ENCODE measurements at regions not wholly inside any gene's neighbourhood (a gene's known extent, or its start where the extent isn't known, plus 50 kb on each side); places are given as distances from the start of the nearest gene placed in this dataset.

DNA sequence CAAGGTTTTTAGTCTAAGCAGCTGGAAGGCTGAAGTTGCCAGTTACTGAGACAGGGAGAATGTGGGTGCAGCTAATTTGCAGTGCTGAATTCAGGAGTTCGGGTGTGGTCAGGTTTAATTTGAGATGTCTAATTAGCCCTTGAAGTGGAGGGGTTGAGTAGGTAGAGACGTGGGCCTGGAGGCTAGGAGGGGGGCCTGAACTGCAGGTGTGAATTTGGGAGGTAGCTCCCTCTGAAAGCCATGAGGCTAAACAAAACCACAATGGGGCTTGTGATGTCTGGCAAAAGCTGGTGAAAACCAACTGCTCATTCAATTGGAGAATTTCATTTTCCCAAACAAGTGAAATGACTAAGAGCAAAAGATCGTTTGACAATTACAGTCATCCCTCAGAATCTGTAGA lies 246.0 kb upstream of the NFE2L3 start:
- intact Hi-C loops (cut with DNase I), result no loop called here
- ATAC-seq (no peak), DNase-seq (no peak)
- Histone ChIP-seq H3K27ac (no peak overlapping the region), H3K4me1 (no peaks in the 10 kb centered on the region), H3K4me3 (no peak overlapping the region), H3K27me3 (no peaks in the 10 kb centered on the region), H3K36me3 (replicated peaks in 1 of 2; ENCODE audit: insufficient read depth in 1 of 2, low read depth in 2 of 2) (no peaks in the 10 kb centered on the region), H3K9me3 (no peaks in the 10 kb centered on the region)
- TF ChIP-seq POLR2A (IDR thresholded peaks at IDR 0.05), result no peak
- TF ChIP-seq, protein P1, sequence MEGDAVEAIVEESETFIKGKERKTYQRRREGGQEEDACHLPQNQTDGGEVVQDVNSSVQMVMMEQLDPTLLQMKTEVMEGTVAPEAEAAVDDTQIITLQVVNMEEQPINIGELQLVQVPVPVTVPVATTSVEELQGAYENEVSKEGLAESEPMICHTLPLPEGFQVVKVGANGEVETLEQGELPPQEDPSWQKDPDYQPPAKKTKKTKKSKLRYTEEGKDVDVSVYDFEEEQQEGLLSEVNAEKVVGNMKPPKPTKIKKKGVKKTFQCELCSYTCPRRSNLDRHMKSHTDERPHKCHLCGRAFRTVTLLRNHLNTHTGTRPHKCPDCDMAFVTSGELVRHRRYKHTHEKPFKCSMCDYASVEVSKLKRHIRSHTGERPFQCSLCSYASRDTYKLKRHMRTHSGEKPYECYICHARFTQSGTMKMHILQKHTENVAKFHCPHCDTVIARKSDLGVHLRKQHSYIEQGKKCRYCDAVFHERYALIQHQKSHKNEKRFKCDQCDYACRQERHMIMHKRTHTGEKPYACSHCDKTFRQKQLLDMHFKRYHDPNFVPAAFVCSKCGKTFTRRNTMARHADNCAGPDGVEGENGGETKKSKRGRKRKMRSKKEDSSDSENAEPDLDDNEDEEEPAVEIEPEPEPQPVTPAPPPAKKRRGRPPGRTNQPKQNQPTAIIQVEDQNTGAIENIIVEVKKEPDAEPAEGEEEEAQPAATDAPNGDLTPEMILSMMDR (IDR thresholded peaks at IDR 0.05), result no peak
- WGBS, 2 donors, result 79 to 83% methylated on average over 3 of the region's 3 CpGs

DNA sequence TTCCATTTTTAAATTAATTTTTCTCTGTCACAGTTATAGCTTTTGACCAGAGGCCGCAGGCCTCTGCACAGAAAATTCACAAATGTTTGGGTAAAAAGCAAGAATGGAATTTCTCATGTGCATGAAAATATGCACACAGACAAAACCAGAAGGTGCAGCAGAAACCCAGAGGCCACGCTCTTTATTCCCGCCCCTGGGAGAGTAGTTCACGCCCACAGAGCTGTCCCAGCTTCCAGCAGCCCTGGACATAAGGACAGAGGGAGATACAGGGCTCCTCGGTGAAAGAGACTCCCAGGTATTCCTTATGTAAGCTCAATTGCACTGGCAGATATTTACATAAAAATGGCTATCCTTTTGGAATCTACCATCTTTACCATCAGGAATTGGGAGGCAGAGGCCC lies 245.2 kb upstream of the NFE2L3 start:
- H3K4me1 ChIP-seq, result peaks cover 7% of the 10 kb centered on the region
- no peak overlapping the region for H3K4me3 ChIP-seq
- no peak for ATAC-seq
- no peak for DNase-seq
- no peaks in the 10 kb centered on the region for H3K36me3 ChIP-seq (replicated peaks in 1 of 2; ENCODE audit: insufficient read depth in 1 of 2, low read depth in 2 of 2)
- H3K9me3 ChIP-seq, result no peaks in the 10 kb centered on the region
- intact Hi-C loops (cut with DNase I), result no loop called here
- WGBS, 2 donors, result 90 to 97% methylated on average over 5 of the region's 5 CpGs
- no peak for TF ChIP-seq POLR2A (IDR thresholded peaks at IDR 0.05)
- TF ChIP-seq, protein P1 (IDR thresholded peaks at IDR 0.05), result no peak
- H3K27ac ChIP-seq, result no peak overlapping the region
- no peaks in the 10 kb centered on the region for H3K27me3 ChIP-seq

DNA sequence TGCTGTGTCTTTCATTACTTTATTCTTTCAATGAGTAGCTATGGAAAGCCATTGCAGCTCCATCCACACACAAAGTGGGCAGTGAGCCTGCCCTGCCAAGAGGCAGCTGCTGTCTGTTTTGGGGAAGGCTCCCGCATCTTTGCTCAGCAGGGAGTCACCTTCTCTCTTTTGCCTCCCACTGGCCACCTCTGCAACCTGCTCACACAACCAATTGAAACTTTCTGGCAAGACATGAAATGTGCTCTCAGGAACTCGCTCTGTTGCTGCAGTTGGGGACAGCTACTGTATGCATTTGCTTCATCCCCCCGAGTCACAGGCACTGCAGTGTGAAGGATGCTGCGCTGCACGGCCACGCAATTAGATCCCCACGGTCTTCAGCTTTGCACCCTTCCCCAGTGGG lies 244.8 kb upstream of the NFE2L3 start:
- intact Hi-C loops (cut with DNase I), result no loop called here
- TF ChIP-seq, protein P1 (IDR thresholded peaks at IDR 0.05), result no peak
- no peak for TF ChIP-seq POLR2A (IDR thresholded peaks at IDR 0.05)

DNA sequence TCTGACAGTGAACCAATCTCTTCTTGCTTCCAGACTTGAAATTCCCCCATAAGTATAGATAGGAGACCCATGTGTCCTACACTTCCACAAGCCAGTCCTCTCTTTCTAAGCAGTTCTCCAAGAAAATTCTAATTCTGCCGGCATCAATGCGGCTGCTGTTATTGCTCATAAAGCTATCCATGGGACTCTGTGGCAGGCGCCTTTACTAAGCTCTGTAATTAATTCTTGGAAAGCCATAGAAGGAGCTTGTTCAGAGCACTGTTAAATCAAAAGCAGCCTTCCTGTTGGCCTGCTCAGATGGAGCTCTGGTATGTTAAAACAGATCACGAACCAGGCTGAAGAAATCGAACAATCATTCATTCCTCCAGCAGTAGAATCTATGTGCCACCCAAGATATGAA lies 244.3 kb upstream of the NFE2L3 start:
- TF ChIP-seq POLR2A (IDR thresholded peaks at IDR 0.05), result no peak
- TF ChIP-seq, protein P1 (IDR thresholded peaks at IDR 0.05), result no peak
- intact Hi-C loops (cut with DNase I), result no loop called here
- DNase-seq, result no peak
- Histone ChIP-seq H3K4me1 (peaks cover 16% of the 10 kb centered on the region), H3K4me3 (no peak overlapping the region), H3K27ac (no peak overlapping the region), H3K27me3 (no peaks in the 10 kb centered on the region), H3K36me3 (replicated peaks in 1 of 2; ENCODE audit: insufficient read depth in 1 of 2, low read depth in 2 of 2) (no peaks in the 10 kb centered on the region), H3K9me3 (no peaks in the 10 kb centered on the region)
- 91 to 97% methylated on average over 4 to 5 of the region's 5 CpGs for WGBS, 2 donors
- ATAC-seq, result no peak

More for the DNA sequence above, 244.8 kb upstream of the NFE2L3 start:
- 92 to 97% methylated on average over 7 of the region's 7 CpGs for WGBS, 2 donors
- DNase-seq, result no peak
- no peak for ATAC-seq
- no peak overlapping the region for H3K27ac ChIP-seq
- H3K27me3 ChIP-seq, result no peaks in the 10 kb centered on the region
- no peak overlapping the region for H3K4me3 ChIP-seq
- H3K4me1 ChIP-seq, result peaks cover 12% of the 10 kb centered on the region
- no peaks in the 10 kb centered on the region for H3K36me3 ChIP-seq (replicated peaks in 1 of 2; ENCODE audit: insufficient read depth in 1 of 2, low read depth in 2 of 2)
- no peaks in the 10 kb centered on the region for H3K9me3 ChIP-seq

DNA sequence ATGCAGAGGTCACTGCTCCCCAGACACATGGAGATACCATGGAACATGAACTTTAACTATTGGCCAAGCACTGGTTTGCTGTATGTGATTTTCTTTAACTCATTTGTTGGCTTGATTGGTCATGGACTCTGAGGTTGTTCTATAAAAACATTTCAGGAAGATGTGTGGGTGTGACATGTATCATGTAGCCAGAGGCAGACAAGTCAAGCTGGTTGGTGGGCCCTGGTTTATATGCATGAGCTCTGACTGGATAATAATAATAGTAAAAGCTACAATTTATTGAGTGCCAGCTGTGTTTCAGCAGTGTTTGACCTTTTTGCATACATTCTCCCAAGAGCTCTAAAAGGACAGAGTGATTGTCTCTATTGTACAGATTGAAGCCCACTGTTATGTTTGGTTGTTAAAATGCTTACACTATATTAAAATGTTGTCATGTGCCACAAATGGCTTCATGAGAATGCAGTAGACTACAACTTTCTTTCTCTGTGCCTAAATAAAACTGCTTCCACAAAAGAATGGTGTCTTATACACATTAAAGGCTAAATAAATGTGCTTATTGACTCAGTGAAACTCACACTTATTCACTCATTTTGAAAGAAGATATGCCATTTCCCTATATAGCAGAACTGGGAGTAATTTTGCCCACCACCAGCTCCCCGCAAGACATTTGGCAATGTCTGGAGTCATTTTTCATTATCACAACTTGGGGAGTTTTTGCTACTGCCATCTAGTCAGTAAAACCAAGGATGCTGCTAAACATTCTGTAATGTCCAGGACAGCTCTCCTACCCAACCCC lies 243.6 kb upstream of the NFE2L3 start:
- DNase-seq (no peak), ATAC-seq (no peak)
- intact Hi-C loops (cut with DNase I), result no loop called here
- no peaks in the 10 kb centered on the region for H3K9me3 ChIP-seq
- H3K4me3 ChIP-seq, result no peak overlapping the region
- no peaks in the 10 kb centered on the region for H3K27me3 ChIP-seq
- H3K4me1 ChIP-seq, result peaks cover 16% of the 10 kb centered on the region
- no peaks in the 10 kb centered on the region for H3K36me3 ChIP-seq (replicated peaks in 1 of 2; ENCODE audit: insufficient read depth in 1 of 2, low read depth in 2 of 2)
- 86 to 100% methylated on average over 1 of the region's 1 CpG for WGBS, 2 donors
- TF ChIP-seq POLR2A (IDR thresholded peaks at IDR 0.05), result no peak
- TF ChIP-seq, protein P1 (IDR thresholded peaks at IDR 0.05), result no peak
- H3K27ac ChIP-seq, result no peak overlapping the region
